GM12873 (cell line): ENCODE measurements at regions not wholly inside any gene's neighbourhood (a gene's known extent, or its start where the extent isn't known, plus 50 kb on each side); places are given as distances from the start of the nearest gene placed in this dataset.

Experiments used
- CTCF ChIP-seq: IDR thresholded peaks from 2 replicates; pipeline ENCODE4 v1.5.1; 2012; ENCODE audit warnings: low read depth, mild to moderate bottlenecking, moderate library complexity, low read length, control low read depth; ENCODE audit not compliant: insufficient read depth; ENCODE audit errors: missing control alignments

- no peak for TF ChIP-seq CTCF
Measured at GRCh38 chr7:68509054-68509453, 1089.2 kb upstream of the AUTS2 start.

DNA sequence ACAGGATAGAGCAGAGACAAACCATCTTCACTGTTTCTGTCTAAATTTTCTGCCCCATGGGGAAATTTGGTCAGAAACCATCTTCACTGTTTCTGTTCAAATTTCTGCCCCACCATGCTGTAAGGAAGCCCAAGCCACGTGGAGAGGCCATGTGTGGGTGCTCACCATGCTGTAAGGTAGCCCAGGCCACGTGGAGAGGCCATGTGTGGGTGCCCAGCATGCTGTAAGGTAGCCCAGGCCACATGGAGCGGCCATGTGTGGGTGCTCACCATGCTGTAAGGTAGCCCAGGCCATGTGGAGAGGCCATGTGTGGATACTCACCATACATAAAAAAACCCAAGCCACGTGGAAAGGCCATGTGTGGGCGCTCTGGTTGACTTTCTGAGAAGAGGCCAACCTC is 1088.7 kb upstream of the AUTS2 start:
- TF ChIP-seq CTCF: no peak

GRCh38 chr7:68511281-68511680 is 1087.0 kb upstream of the AUTS2 start:
- no peak for TF ChIP-seq CTCF

DNA sequence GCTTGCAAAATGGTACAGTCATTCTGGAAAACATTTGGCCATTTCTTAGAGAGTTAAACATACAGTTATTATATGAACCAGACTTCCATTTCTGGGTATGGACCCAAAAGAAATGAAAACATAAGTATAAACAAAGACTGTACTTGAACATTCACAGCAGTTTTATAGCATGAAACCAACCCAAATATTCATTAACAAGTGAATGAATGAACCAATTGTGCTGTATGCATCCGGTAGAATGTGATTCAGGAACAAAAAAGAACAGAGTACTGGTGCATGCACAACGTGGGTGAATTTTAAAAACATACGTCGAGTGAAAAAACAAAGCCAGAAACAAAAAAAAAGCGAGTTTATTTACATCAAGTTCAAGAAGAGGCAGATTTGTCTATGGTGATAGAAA is 1085.8 kb upstream of the AUTS2 start:
- no peak for TF ChIP-seq CTCF

DNA sequence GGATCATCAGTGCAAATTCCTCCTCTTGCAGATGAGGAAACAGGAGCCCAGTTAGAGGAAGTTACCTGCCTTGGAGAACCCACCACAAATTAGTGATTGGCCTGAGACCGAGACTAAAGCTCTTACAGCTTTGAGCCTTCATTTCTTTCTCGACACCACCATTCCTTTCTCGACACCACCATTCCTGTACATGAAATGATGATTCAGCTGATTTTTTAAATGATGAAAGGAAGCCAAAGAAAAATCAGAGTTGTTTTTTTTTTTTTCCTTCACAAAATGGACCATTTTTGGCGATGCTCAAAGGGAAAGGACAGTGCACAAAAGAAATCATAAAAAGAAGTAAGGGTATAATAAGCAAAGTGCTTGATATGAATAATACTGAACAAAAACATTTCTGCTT is 1080.2 kb upstream of the AUTS2 start:
- TF ChIP-seq CTCF: no peak

- TF ChIP-seq CTCF: no peak
Measured at GRCh38 chr7:68524126-68524525, 1074.1 kb upstream of the AUTS2 start.

- no peak for TF ChIP-seq CTCF
Measured at GRCh38 chr7:68529221-68529620, 1069.1 kb upstream of the AUTS2 start.

- no peak for TF ChIP-seq CTCF
Measured at GRCh38 chr7:68535266-68535665, 1063.0 kb upstream of the AUTS2 start.
